Fibroblast of pulmonary artery (primary cell): ENCODE measurements at regions not wholly inside any gene's neighbourhood (a gene's known extent, or its start where the extent isn't known, plus 50 kb on each side); places are given as distances from the start of the nearest gene placed in this dataset.
"Not testable (repeated sequence)": the region's sequence is repeated elsewhere in the genome, so short reads cannot be mapped to it uniquely, and the experiment has no call there.

Experiments used
- DNase-seq: peaks from one replicate; pipeline ENCODE4 v3.0.0-alpha.2; 2010; ENCODE audit warnings: low read depth
- H3K4me3 ChIP-seq: replicated peaks from 2 replicates; pipeline ENCODE4 v1.5.1; 2011; ENCODE audit warnings: low read depth, mild to moderate bottlenecking, control low read depth, low read length, moderate library complexity
- CTCF ChIP-seq: IDR thresholded peaks from 2 replicates; pipeline ENCODE4 v1.5.1; 2011; ENCODE audit warnings: mild to moderate bottlenecking, control low read depth, low read length, inconsistent platforms; ENCODE audit errors: missing control alignments

- no peak for TF ChIP-seq CTCF
- DNase-seq, result no peak
- H3K4me3 ChIP-seq, result no peak overlapping the region
Observed at GRCh38 chr5:167936022-167936421, 355.4 kb upstream of the WWC1 start.

- H3K4me3 ChIP-seq, result no peak overlapping the region
- no peak for TF ChIP-seq CTCF
- DNase-seq, result no peak
Observed at GRCh38 chr5:167936944-167937634, 354.4 kb upstream of the WWC1 start.

- no peak for TF ChIP-seq CTCF
- no peak for DNase-seq
- H3K4me3 ChIP-seq, result no peak overlapping the region
Observed at GRCh38 chr5:167937635-167937998, 353.8 kb upstream of the WWC1 start.

GRCh38 chr5:167939686-167940085 lies 351.8 kb upstream of the WWC1 start:
- no peak for TF ChIP-seq CTCF
- H3K4me3 ChIP-seq, result no peak overlapping the region
- DNase-seq, result no peak

- TF ChIP-seq CTCF, result no peak
- H3K4me3 ChIP-seq, result no peak overlapping the region
- DNase-seq, result no peak
Observed at GRCh38 chr5:167940911-167941310, 350.5 kb upstream of the WWC1 start.

- not testable (repeated sequence) for DNase-seq, H3K4me3 ChIP-seq
Observed at GRCh38 chr5:167941556-167941955, 349.9 kb upstream of the WWC1 start.

GRCh38 chr5:167943343-167943742 lies 348.1 kb upstream of the WWC1 start:
- no peak for DNase-seq
- no peak for TF ChIP-seq CTCF
- no peak overlapping the region for H3K4me3 ChIP-seq
